ENCODE measurements at regions not wholly inside any gene's neighbourhood (a gene's known extent, or its start where the extent isn't known, plus 50 kb on each side); places are given as distances from the start of the nearest gene placed in this dataset.

- Histone ChIP-seq H2AFZ (ENCODE audit: control insufficient read depth, low read depth, low read length) (no peak overlapping the region), H3K9ac (ENCODE audit: control insufficient read depth, insufficient read depth, low read length) (no peak overlapping the region), H3K4me1 (ENCODE audit: control insufficient read depth, insufficient read depth, low read length) (no peaks in the 10 kb centered on the region), H3K9me3 (replicated peaks; ENCODE audit: control insufficient read depth, insufficient read depth, low read length) (no peaks in the 10 kb centered on the region), H3K4me3 (no peak overlapping the region), H4K20me1 (ENCODE audit: control insufficient read depth, insufficient read depth) (no peaks in the 10 kb centered on the region), H3K27me3 (replicated peaks in 1 of 2; ENCODE audit: control insufficient read depth in 2 of 2, insufficient read depth in 2 of 2, low read length in 1 of 2) (no peaks in the 10 kb centered on the region), H3K27ac (ENCODE audit: control insufficient read depth, insufficient read depth) (no peak overlapping the region), H3K36me3 (ENCODE audit: control insufficient read depth in 2 of 2, insufficient read depth in 2 of 2, low read length in 1 of 2) (no peaks in the 10 kb centered on the region), H3K79me2 (ENCODE audit: control insufficient read depth, insufficient read depth, low read length) (no peaks in the 10 kb centered on the region), H3K4me2 (ENCODE audit: control insufficient read depth, insufficient read depth) (no peak overlapping the region)
- ATAC-seq, result no peak
- WGBS (ENCODE audit: insufficient coverage, insufficient replicate concordance, low lambda C conversion rate, missing lambda C conversion rate), result 45% methylated on average over 6 of the region's 6 CpGs
- ChIA-PET RAD21 (ENCODE audit: unreplicated experiment) (no interaction called here), SMC1A (ENCODE audit: uncharacterized antibody, unreplicated experiment) (no interaction called here), CTCF (no interaction called here), POLR2A (no interaction called here)
- intact Hi-C loops (cut with micrococcal nuclease; ENCODE audit: unreplicated experiment) (no loop called here), in situ Hi-C loops (cut with MboI) (no loop called here)
- DNase-seq (ENCODE audit: low read depth, low spot score), result no peak
- FAIRE-seq, result no peak
- BruUV-seq (replicated peaks), result no TSS peak
- TF ChIP-seq RAD21 (IDR thresholded peaks at IDR 0.05; ENCODE audit: insufficient read depth, low read depth, low read length), result no peak
- TF ChIP-seq TCF3 (IDR thresholded peaks at IDR 0.05; ENCODE audit: borderline replicate concordance, insufficient read depth, low read depth, low read length), result no peak
- no peak for TF ChIP-seq E2F8 (IDR thresholded peaks at IDR 0.05; ENCODE audit: low read depth, partially characterized antibody)
- TF ChIP-seq HSF1 (IDR thresholded peaks at IDR 0.05; ENCODE audit: low read depth, low read length), result no peak
- TF ChIP-seq USF1 (IDR thresholded peaks at IDR 0.05; ENCODE audit: borderline replicate concordance, extremely low read length, insufficient read depth, low read depth, low read length), result no peak
- no peak for TF ChIP-seq HCFC1 (IDR thresholded peaks at IDR 0.05; ENCODE audit: low read length)
- no peak for TF ChIP-seq POLR2A (IDR thresholded peaks at IDR 0.05; ENCODE audit: low read depth, low read length)
- TF ChIP-seq NRF1 (conservative IDR thresholded peaks at IDR 0.05; ENCODE audit: low read depth, low read length), result no peak
- no peak for TF ChIP-seq NFYA (IDR thresholded peaks at IDR 0.05; ENCODE audit: borderline replicate concordance, low read depth, low read length)
- TF ChIP-seq USF2 (IDR thresholded peaks at IDR 0.05; ENCODE audit: borderline replicate concordance, low read depth, low read length), result no peak
- TF ChIP-seq ZZZ3 (IDR thresholded peaks at IDR 0.05; ENCODE audit: control insufficient read depth, insufficient read length, low read depth), result no peak
- TF ChIP-seq POLR2AphosphoS2 (IDR thresholded peaks at IDR 0.05; ENCODE audit: low read depth, low read length), result no peak
- no peak for TF ChIP-seq REST (IDR thresholded peaks at IDR 0.05; ENCODE audit: low read depth, low read length)
- TF ChIP-seq SUZ12 (IDR thresholded peaks at IDR 0.05; ENCODE audit: unreplicated experiment), result no peak
- no peak for TF ChIP-seq IKZF2 (IDR thresholded peaks at IDR 0.05)
- TF ChIP-seq GATAD2B (conservative IDR thresholded peaks at IDR 0.05; ENCODE audit: low read depth), result no peak
These were observed 1626.0 kb upstream of the TENM3 start for GRCh38 chr4:180617196-180617595.

Data from GM12878 (cell line).